ENCODE measurements at regions not wholly inside any gene's neighbourhood (a gene's known extent, or its start where the extent isn't known, plus 50 kb on each side); places are given as distances from the start of the nearest gene placed in this dataset.

GRCh38 chr3:18124501-18124900, 300.6 kb downstream of the SATB1 start:
- TF ChIP-seq CTCF (IDR thresholded peaks at IDR 0.05; ENCODE audit: control extremely low read depth in 1 of 3, insufficient read depth in 1 of 3, low read depth in 1 of 3, low read length in 3 of 3), result no peak
- TF ChIP-seq POLR2A (IDR thresholded peaks at IDR 0.05; ENCODE audit: control extremely low read depth in 1 of 2, low read depth in 2 of 2, low read length in 2 of 2), result no peak
- TF ChIP-seq SAP30 (IDR thresholded peaks at IDR 0.05; ENCODE audit: insufficient read depth, insufficient replicate concordance, low read length), result no peak
- no peak for TF ChIP-seq RBBP5 (IDR thresholded peaks at IDR 0.05; ENCODE audit: borderline replicate concordance, low read depth, low read length)

All from H1 (cell line).